Lower lobe of right lung (tissue), 2 donors: ENCODE measurements at regions not wholly inside any gene's neighbourhood (a gene's known extent, or its start where the extent isn't known, plus 50 kb on each side); places are given as distances from the start of the nearest gene placed in this dataset.

Experiments
- ATAC-seq, 2 donors: fragments of 200-7000 bp; cut with Tn5 transposase; one replicate each; pipeline ENCODE4 v1.9.1; 2020 to 2022; ENCODE audit warnings: mild to moderate bottlenecking in 2 of 2, moderate library complexity in 2 of 2
- DNase-seq: peaks from one replicate; pipeline ENCODE4 v3.0.0-alpha.2; 2020
- H3K27ac ChIP-seq: fragments of 200-600 bp; one replicate; pipeline ENCODE4 v1.8.0; 2022
- H3K27me3 ChIP-seq: fragments of 200-600 bp; one replicate; pipeline ENCODE4 v1.8.0; 2022; ENCODE audit warnings: low read depth
- H3K36me3 ChIP-seq: fragments of 200-600 bp; one replicate; pipeline ENCODE4 v1.8.0; 2022; ENCODE audit warnings: mild to moderate bottlenecking
- H3K4me1 ChIP-seq: fragments of 200-600 bp; one replicate; pipeline ENCODE4 v1.8.0; 2022
- H3K4me3 ChIP-seq: fragments of 200-600 bp; one replicate; pipeline ENCODE4 v1.8.0; 2022; ENCODE audit warnings: mild to moderate bottlenecking
- H3K9me3 ChIP-seq: fragments of 200-600 bp; one replicate; pipeline ENCODE4 v1.8.0; 2022
- intact Hi-C: fragments of 100-400 bp; cut with DNase I; formaldehyde crosslinking; loops from one replicate; pipeline ENCODE4 v1.11.0; 2022
- TF ChIP-seq, protein P1 (sequence below): fragments of 200-600 bp; IDR thresholded peaks from one replicate; pipeline ENCODE4 v1.8.0; 2022; ENCODE audit warnings: antibody characterized with exemption, mild to moderate bottlenecking
- donor health status: DM: no; HTN: yes; CAD: no; lungs with severe emphysema.

DNA sequence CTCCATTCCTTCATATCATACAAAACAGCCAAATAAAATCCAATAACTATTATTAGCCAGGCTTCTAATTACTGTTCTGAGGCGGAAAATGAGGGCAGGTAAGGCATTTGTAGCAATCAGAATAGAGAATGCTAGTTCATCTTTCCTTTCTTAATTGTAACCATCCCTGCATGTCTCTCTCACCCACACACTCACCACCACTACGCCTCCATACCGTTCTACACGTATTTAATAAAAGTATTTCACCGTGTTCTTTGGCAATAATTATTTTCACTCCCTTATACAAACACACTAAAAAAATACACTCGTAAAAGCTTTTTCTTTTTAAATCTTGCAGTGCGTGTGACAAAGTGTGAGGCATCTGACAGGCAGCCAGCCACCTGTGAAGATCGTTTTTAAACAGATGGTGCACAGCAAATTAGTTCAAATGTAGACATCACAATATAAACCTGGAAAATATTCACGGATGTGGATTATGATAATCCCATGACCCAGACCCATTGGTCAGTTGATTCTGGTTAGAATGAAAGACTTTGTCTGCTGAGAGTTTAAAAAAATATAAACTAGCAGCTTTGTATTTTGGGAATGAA lies 653.6 kb downstream of the REEP3 start:
- H3K27ac ChIP-seq, result no peak overlapping the region
- no peaks in the 10 kb centered on the region for H3K9me3 ChIP-seq
- intact Hi-C loops, result no loop called here
- H3K4me3 ChIP-seq, result no peak overlapping the region
- TF ChIP-seq, protein P1, sequence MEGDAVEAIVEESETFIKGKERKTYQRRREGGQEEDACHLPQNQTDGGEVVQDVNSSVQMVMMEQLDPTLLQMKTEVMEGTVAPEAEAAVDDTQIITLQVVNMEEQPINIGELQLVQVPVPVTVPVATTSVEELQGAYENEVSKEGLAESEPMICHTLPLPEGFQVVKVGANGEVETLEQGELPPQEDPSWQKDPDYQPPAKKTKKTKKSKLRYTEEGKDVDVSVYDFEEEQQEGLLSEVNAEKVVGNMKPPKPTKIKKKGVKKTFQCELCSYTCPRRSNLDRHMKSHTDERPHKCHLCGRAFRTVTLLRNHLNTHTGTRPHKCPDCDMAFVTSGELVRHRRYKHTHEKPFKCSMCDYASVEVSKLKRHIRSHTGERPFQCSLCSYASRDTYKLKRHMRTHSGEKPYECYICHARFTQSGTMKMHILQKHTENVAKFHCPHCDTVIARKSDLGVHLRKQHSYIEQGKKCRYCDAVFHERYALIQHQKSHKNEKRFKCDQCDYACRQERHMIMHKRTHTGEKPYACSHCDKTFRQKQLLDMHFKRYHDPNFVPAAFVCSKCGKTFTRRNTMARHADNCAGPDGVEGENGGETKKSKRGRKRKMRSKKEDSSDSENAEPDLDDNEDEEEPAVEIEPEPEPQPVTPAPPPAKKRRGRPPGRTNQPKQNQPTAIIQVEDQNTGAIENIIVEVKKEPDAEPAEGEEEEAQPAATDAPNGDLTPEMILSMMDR, result no peak
- H3K27me3 ChIP-seq, result no peaks in the 10 kb centered on the region
- ATAC-seq (no peak), DNase-seq (no peak)
- H3K4me1 ChIP-seq, result no peaks in the 10 kb centered on the region
- H3K36me3 ChIP-seq, result no peaks in the 10 kb centered on the region

DNA sequence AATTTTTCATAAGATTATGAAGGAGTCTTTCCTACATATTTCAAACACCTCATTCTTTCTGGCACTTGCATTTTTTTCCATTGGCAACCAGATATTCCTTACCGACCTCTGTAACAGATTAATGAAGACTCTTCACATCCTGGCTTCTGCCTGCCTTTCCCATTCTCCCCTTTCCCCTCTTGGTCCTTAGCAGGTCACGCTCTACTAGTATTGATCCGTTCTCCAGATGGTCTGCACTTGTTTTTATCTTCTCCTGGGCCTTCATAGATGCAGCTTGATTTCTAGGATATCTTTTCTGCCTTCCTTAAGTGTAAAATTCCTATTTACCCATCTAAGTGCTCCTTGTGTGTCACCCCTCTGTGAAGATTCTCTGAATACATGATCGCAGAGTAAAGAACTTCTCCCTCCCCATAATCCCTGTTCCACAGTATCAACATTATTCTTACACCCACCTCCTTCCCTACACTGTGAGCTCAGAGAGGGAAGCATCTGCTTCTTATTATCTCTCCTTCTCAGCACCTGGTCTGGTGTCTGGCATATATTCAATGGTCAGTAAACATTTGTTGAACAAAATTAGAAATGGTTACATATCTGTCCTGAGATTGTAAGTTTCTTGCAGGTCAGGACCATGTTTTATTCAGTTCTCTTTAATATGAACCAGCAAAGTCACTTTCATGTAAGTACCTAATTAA lies 654.2 kb downstream of the REEP3 start:
- DNase-seq, result no peak
- intact Hi-C loops, result no loop called here
- no peak overlapping the region for H3K4me3 ChIP-seq
- no peaks in the 10 kb centered on the region for H3K4me1 ChIP-seq
- no peak overlapping the region for H3K27ac ChIP-seq
- no peaks in the 10 kb centered on the region for H3K9me3 ChIP-seq
- H3K27me3 ChIP-seq, result no peaks in the 10 kb centered on the region
- H3K36me3 ChIP-seq, result no peaks in the 10 kb centered on the region
- TF ChIP-seq, protein P1, result no peak
- ATAC-seq, result no peak

DNA sequence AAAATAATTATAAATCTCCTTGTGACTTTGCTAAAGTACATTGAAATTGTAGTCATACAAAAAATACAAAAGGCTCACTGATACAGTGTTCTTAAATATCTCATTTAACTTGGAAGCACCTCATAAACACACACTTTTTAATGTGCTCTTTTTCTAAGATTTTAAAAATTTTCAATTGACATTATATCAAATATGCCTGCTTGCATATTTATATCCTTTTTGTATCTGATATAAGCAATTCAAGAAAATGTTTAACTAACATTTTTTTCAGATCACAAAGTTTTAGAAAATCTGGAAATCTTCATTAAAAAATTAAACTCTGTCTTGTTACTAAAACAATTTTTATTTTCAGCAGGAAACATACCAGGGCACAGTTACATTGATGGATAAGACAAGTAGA lies 661.5 kb downstream of the REEP3 start:
- Histone ChIP-seq H3K27ac (no peak overlapping the region), H3K27me3 (no peaks in the 10 kb centered on the region), H3K4me1 (no peaks in the 10 kb centered on the region), H3K36me3 (no peaks in the 10 kb centered on the region), H3K4me3 (no peak overlapping the region), H3K9me3 (no peaks in the 10 kb centered on the region)
- no peak for DNase-seq
- TF ChIP-seq, protein P1, result no peak
- ATAC-seq, result no peak
- intact Hi-C loops, result no loop called here

DNA sequence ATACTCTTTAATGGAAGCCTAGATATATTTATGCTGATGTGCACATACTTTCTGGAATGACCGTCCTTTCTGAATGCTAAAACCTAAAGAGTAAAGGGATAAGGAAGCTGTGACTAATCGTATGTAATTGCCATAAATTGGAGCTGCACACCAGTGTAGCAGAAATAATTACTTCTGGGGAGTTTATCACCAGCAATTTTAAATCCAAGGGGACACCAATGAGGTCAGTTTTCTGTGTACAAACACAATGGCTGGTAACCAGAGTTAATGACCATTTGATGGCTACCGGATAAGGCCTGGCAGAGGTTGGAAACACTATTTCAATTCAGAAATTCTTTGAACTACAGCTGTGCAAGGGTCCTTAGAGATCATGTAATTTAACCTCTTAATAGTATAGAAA lies 670.1 kb downstream of the REEP3 start:
- intact Hi-C loops, result no loop called here
- DNase-seq (no peak), ATAC-seq (no peak)
- Histone ChIP-seq H3K36me3 (no peaks in the 10 kb centered on the region), H3K4me1 (no peaks in the 10 kb centered on the region), H3K9me3 (no peaks in the 10 kb centered on the region), H3K27me3 (no peaks in the 10 kb centered on the region), H3K27ac (no peak overlapping the region), H3K4me3 (no peak overlapping the region)
- TF ChIP-seq, protein P1, result no peak

DNA sequence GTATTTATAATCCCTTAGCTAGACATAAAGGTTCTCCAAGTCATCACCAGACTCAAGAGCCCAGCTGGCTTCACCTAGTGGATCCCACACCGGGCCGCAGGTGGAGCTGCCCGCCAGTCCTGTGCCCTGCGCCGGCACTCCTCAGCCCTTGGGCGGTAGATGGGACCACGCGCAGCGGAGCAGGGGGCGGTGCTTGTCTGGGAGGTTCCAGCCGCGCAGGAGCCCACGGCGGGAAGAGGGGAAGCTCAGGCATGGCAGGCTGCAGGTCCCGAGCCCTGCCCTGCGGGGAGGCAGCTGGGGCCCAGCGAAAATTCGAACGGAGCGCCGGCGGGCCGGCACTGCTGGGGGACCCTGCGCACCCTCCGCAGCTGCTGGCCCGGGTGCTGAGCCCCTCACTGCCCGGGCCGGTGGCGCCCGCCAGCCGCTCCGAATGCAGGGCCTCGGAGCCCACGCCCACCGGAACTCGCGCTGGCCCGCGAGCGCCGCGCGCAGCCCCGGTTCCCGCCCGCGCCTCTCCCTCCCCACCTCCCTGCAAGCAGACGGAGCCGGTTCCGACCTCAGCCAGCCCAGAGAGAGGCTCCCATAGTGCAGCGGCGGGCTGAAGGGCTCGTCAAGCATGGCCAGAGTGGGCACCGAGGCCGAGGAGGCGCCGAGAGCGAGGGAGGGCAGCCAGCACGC lies 675.6 kb downstream of the REEP3 start:
- Histone ChIP-seq H3K36me3 (no peaks in the 10 kb centered on the region), H3K4me1 (no peaks in the 10 kb centered on the region), H3K9me3 (no peaks in the 10 kb centered on the region), H3K4me3 (no peak overlapping the region), H3K27ac (no peak overlapping the region), H3K27me3 (no peaks in the 10 kb centered on the region)
- intact Hi-C loops, result no loop called here
- TF ChIP-seq, protein P1, result no peak
- no peak for ATAC-seq
- no peak for DNase-seq
